ENCODE measurements at regions not wholly inside any gene's neighbourhood (a gene's known extent, or its start where the extent isn't known, plus 50 kb on each side); places are given as distances from the start of the nearest gene placed in this dataset.
"Not testable (repeated sequence)": the region's sequence is repeated elsewhere in the genome, so short reads cannot be mapped to it uniquely, and the experiment has no call there.

DNA sequence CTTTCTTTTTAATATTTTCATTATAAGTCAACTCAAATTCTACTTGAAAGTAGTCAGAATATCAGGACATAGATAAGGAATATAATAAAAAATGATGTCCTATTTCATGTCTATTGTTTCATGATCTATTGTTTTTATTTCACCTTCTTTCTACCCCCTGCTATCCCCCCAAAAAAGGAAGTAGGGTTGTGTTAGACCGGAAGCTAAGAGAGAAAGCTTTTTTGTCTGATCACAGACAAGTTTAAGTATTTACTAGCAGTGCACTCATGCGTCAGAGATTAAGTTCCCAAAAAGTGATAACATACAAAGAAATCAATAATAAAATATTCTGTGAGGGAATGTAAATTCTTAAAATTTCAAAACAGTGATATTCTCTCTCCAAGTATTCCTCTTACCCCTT lies 447.1 kb upstream of the CNTNAP5 start:
- Histone ChIP-seq H3K4me3 (ENCODE audit: low read depth, low read length) (no peak overlapping the region), H3K9me3 (no peaks in the 10 kb centered on the region), H3K4me1 (no peaks in the 10 kb centered on the region), H3K27me3 (no peaks in the 10 kb centered on the region), H3K36me3 (no peaks in the 10 kb centered on the region)
- TF ChIP-seq, protein P1, sequence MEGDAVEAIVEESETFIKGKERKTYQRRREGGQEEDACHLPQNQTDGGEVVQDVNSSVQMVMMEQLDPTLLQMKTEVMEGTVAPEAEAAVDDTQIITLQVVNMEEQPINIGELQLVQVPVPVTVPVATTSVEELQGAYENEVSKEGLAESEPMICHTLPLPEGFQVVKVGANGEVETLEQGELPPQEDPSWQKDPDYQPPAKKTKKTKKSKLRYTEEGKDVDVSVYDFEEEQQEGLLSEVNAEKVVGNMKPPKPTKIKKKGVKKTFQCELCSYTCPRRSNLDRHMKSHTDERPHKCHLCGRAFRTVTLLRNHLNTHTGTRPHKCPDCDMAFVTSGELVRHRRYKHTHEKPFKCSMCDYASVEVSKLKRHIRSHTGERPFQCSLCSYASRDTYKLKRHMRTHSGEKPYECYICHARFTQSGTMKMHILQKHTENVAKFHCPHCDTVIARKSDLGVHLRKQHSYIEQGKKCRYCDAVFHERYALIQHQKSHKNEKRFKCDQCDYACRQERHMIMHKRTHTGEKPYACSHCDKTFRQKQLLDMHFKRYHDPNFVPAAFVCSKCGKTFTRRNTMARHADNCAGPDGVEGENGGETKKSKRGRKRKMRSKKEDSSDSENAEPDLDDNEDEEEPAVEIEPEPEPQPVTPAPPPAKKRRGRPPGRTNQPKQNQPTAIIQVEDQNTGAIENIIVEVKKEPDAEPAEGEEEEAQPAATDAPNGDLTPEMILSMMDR (IDR thresholded peaks at IDR 0.05; ENCODE audit: low read depth, low read length) = no peak
- no peak for DNase-seq

DNA sequence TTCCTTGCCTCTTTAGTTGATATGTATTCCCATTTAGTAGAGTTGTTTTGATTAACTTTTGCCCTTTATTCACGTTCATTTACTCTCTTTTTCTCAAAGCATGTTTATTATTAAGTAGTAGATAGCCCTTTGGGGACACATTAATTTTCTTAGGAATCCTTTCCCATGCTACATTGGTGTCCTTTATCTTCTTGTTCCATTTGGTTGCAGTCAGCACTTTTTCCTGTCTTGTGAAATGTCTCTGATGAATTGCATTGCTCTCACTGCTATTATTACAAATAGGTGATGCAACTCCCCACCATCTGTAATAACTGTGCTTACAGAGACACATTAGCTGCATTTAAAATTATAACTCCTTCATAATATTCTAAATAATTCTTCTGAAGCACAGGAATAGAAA lies 428.5 kb upstream of the CNTNAP5 start:
- Histone ChIP-seq H3K4me3 (ENCODE audit: low read depth, low read length) (no peak overlapping the region), H3K9me3 (no peaks in the 10 kb centered on the region), H3K27me3 (no peaks in the 10 kb centered on the region), H3K36me3 (no peaks in the 10 kb centered on the region), H3K4me1 (no peaks in the 10 kb centered on the region)
- DNase-seq = no peak
- TF ChIP-seq, protein P1 (IDR thresholded peaks at IDR 0.05; ENCODE audit: low read depth, low read length) = no peak

DNA sequence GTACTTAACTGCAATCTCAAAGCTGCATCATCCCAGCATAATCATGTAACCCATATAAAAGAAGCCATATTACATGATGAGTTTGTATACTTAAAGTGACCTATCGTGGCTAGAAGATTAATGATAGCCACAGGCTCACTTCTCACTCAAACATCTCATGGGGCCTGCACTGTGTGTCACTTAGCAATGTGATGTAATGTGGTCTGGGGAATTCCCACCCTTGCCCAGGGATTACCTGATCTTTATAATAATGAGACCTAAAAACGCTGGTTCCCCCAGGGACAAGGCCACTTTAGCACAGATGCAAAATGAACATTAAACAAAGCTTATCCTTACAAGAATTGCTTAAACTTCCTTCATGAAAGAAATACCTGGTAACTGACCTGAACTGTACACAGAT lies 427.1 kb upstream of the CNTNAP5 start:
- H3K4me3 ChIP-seq (ENCODE audit: low read depth, low read length) = no peak overlapping the region
- no peaks in the 10 kb centered on the region for H3K36me3 ChIP-seq
- H3K4me1 ChIP-seq = no peaks in the 10 kb centered on the region
- no peaks in the 10 kb centered on the region for H3K9me3 ChIP-seq
- no peaks in the 10 kb centered on the region for H3K27me3 ChIP-seq
- TF ChIP-seq, protein P1 (IDR thresholded peaks at IDR 0.05; ENCODE audit: low read depth, low read length) = no peak
- DNase-seq = no peak

DNA sequence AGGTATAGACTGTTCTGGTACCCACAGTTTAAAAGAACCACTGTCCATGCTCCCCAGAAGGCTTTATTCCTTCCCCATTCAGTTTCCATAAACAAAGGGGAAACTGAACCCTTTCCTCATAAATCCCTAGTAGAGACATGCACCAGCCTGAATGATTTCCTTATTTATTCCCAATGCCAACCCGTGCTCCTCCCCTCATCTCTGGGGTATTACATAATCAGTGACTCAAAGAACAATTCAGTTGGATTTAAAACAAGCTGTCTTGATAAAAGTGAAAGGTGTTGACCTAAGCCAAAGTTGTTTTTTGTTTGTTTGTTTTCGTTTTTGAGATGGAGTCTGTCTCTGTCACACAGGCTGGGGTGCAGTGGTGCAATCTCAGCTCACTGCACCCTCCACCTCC lies 418.5 kb upstream of the CNTNAP5 start:
- Histone ChIP-seq H3K9me3 (no peaks in the 10 kb centered on the region), H3K4me3 (ENCODE audit: low read depth, low read length) (no peak overlapping the region), H3K27me3 (no peaks in the 10 kb centered on the region), H3K4me1 (no peaks in the 10 kb centered on the region), H3K36me3 (no peaks in the 10 kb centered on the region)
- DNase-seq = no peak
- TF ChIP-seq, protein P1 (IDR thresholded peaks at IDR 0.05; ENCODE audit: low read depth, low read length) = no peak

DNA sequence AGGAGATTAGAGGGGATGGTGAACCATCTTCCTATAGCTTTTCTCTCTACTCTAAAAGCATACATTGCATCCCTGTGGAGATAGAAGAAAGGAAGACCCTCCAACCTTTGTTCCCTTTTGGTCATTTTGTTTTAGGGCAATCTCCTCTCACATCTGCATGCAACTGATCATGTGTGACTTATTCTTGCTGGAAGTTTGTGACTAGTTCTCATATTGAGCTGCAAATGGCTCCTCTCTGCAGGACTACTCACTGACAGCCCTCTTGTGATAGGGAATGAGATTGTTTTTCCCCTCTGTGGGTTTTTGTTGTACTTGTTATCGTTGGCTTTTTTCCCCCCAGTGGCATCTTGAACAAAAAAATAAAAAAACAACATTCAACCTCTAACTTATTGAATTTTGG lies 416.0 kb upstream of the CNTNAP5 start:
- Histone ChIP-seq H3K4me3 (ENCODE audit: low read depth, low read length) (no peak overlapping the region), H3K9me3 (no peaks in the 10 kb centered on the region), H3K4me1 (no peaks in the 10 kb centered on the region), H3K36me3 (no peaks in the 10 kb centered on the region), H3K27me3 (no peaks in the 10 kb centered on the region)
- DNase-seq = no peak
- TF ChIP-seq, protein P1 (IDR thresholded peaks at IDR 0.05; ENCODE audit: low read depth, low read length) = no peak

DNA sequence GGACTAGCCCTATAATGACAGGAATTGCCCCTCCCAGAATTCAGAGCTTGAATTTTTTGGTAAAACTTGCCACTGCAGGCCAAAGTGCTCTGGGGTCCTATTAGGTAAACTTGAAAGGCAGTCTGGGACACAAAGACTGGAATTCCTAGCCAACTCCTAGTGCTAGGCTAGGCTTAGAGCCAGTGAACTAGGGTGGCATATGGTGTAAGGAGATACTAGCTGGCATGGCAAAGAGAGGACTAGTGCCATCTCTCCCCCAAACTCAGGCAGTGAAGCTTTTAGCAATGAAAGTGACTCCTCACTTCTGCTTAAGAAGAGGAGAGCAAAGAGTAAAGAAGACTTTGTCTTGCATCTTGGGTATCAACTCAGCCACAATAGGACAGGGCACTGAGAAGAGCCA lies 410.5 kb upstream of the CNTNAP5 start:
- Histone ChIP-seq H3K9me3 (no peaks in the 10 kb centered on the region), H3K36me3 (no peaks in the 10 kb centered on the region), H3K4me3 (ENCODE audit: low read depth, low read length) (no peak overlapping the region), H3K27me3 (no peaks in the 10 kb centered on the region), H3K4me1 (no peaks in the 10 kb centered on the region)
- DNase-seq = no peak
- TF ChIP-seq, protein P1 (IDR thresholded peaks at IDR 0.05; ENCODE audit: low read depth, low read length) = no peak

DNA sequence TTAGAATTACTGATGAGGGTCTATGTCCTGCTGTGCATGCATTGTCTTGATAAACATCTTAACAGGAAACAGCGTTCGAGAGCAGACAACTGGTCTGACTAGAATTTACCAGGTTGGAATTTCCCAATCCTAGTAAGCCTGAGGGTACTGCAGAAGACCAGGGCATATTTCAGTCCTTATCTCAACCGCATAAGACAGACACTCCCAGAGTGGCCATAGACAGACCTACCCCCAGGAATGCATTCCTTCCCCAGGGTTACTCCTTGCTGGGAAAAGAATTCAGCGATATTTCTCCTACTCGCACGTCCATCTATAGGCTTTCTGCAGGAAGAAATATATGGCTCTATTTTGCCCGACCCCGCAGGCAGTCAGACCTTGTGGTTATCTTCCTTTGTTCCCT lies 406.4 kb upstream of the CNTNAP5 start:
- H3K27me3 ChIP-seq; H3K4me1 ChIP-seq; H3K36me3 ChIP-seq; DNase-seq; H3K4me3 ChIP-seq (ENCODE audit: low read depth, low read length); H3K9me3 ChIP-seq: not testable (repeated sequence)

All from BE2C (cell line).